ENCODE measurements at regions not wholly inside any gene's neighbourhood (a gene's known extent, or its start where the extent isn't known, plus 50 kb on each side); places are given as distances from the start of the nearest gene placed in this dataset.

DNA sequence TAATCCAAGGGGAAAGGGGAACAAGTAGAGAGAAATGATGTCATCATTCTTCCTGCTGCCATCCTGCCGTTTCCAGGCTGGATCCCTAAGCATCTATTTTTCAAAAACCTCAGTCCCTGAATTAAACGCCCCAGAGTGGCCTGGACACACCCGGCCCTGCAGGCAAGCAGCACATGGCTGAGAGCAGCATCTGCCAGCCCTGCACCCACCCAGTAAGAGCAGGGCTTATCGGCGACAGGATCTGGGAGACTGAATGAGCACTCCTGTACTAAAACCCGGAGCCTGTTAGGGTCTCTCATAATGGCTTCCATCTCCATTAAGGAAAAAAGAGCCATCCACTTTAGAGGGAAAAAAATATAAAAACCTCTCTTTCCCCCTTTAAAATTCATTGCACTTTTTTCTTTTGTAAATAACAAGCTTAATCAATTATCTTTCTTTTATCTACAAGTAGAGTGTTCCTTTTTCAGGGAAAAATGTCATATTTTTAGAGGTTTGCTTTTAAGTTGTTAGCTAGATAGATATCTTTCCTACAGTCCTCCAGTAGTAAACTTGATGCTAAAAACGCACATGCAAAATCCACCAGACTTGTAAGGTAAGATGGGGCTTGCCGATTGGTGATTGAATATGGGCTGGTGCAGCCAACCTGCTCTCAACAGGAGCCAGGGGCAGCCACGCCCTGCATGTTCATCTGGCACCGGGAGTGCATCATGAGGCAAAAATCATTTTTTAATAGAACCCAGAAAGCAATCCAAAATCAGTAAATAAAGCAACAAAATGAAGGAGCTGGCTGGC lies 457.8 kb downstream of the EIPR1 start:
- no peak for TF ChIP-seq CTCF (IDR thresholded peaks at IDR 0.05; ENCODE audit: low read depth, low read length, poor library complexity, severe bottlenecking)
- TF ChIP-seq EZH2phosphoT487 (IDR thresholded peaks at IDR 0.05; ENCODE audit: borderline replicate concordance, low read length): no peak

All from DOHH2 (cell line).